ENCODE measurements at regions not wholly inside any gene's neighbourhood (a gene's known extent, or its start where the extent isn't known, plus 50 kb on each side); places are given as distances from the start of the nearest gene placed in this dataset.
"Not testable (repeated sequence)": the region's sequence is repeated elsewhere in the genome, so short reads cannot be mapped to it uniquely, and the experiment has no call there.

DNA sequence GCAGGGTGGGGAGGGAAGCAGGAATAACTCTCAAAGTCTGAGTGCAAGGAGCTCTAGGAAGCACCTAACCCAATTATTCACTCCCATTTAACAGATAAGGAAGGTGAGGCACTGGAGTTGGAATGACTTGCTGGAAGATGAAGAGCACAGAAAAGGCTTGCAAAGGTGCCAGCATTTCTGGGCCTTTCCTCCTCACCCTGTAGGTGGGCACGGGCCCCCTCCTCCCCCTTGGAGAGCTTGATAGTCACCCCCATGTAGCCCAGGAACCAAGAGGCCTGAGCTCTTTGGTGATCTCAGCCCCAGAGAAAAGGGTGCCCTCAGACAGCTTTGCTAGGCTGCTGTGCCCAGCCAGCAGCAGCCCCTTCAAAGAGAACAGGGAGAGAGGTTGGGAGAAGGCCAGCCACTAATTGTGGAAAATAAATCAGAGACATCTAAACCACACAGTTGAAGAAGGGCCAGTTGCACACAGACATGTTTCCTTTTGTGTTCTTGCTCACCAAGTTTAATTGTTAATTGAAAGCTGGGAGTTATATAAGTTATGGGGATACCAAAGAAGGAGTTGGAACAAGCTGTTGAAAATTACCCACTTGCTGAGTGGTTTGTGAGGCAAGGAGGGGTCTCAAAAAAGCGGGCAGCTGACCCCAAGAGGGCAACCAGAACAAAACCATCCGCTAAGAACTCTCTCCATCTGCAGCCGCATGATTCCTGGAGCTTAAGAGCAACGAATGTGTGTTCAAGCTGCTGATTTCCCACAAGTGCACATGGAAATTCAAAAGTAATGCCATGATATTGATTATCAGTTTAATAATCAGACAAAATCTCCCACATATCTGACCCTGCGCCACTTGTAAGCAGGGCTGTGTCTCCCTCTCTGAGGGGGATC is 77.0 kb downstream of the MRPL14 start:
- DNase-seq (ENCODE audit: low spot score): no peak

DNA sequence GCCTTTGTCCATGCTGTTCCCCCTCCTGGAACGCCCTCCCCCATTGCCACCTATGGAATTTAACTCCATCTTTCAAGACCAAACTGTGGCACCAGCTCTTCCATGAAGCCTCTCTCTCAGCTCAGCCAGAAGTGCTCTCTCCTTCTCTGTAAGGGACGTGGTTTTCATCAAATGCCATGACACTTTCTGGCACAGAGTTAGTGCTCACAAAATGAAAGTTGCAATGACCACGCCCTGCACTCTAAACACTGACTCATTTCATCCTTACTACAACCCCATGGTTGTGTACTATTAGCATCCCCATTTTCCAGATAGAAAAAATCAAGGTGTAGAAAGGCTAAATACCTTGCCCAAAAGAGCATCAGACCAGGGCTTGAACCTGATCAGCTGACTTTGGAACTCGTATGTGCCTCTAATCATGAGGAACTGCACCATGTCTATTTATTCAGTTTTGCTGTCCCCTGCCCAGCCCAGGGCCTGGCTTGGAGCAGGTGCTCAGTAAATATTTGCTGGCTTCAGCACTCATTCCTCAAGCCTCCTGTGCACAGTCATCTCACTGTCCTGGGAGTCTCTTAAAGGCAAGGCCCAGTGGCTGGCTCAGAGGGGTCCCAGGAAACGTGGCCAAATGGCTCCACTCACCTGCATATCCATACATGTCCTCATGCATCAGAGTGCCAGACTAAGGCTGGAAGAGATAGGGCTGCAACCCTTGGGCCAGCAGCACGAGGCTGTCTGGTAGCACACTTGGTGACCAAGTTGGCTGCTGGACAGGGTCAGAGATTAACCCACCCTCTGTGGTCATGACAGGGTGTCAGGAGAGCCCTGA is 77.9 kb downstream of the MRPL14 start:
- no peak for DNase-seq (ENCODE audit: low spot score)

DNA sequence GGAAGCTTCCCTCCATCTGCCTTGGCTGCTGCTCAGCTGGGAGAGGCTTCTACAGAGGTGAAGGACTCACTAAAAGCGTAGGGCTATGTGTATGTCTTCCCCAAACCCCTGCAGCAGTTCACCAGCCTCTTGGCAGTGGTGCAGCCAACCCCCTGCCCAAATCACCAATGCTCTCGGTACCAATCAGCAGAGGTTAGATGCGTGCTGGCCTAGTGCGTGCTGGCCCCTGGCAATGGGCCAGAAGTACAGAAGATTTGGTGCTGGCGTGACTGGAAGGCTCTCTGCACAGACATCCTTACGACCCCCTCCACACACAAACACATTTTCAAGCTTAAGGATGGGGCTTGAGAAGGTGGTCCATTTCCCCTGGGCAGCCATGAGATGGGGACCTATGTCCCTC is 79.0 kb downstream of the MRPL14 start:
- DNase-seq (ENCODE audit: low spot score): no peak

DNA sequence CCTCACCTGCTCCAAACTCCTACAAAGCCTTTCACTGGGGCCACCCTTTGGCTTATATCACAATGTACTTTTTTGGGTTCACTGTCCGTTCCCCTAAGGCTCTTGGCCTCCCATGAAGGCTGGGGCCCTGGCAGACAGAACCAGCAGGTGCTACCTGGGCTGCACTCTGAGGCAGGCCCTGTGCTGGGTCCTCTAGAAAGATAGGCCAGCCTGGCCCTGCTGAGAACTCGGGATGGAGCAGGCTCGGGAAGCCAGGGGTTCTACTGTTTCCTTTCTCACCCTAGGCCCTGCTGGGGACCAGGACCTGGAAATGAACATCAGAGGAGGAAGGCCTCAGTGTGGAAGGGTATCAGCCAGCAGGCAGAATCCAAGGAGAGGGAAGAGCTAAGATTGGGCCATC is 79.5 kb downstream of the MRPL14 start:
- no peak for DNase-seq (ENCODE audit: low spot score)

DNA sequence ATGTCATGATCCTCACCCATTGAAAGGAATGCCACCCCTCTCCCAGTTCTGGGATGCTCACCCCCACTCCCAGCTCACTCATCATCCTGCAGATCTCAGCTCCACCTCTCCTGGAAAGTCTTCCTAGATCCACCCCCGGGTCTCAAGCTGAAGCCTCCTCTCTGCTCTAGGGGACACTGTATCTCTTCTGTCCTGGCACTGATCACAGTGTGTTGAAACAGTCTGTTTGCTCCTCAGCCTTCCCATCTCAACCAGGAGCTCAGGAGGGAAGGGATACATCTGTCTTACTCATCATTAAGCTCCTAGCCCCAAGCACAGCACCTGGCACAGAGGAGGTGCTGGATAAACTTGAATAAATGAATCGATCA is 80.1 kb downstream of the MRPL14 start:
- no peak for DNase-seq (ENCODE audit: low spot score)

DNA sequence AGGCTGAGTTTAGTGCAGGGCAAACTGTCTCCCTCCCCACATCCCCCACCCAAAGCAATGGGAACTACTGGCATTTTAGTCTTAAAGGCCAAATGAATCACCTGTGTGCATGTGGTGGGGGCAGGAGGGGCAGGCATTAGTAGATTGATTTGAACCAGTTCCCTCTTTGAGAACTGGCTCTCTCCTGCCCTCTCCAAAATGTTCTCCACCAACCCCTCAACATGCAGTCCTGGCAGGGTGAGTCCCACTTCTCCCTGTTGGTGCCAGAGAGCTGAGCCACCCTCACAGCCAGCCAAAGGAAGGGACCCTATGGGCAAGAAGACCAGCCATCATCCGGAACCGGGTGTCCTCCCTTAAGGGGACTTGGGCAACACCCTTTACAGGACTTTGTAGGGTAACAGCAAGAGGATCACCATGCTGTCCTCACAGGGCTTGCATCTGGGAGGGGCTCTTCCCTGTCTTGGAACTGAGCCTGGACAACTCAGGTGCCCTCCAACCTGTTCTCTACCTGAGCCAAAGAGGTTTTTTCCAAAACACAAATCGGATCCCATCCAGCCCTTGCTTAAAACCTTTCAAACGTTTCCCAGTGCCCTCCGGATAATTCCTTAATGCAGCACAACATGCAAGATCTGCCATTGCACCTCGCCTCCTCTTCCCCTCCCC is 80.6 kb downstream of the MRPL14 start:
- DNase-seq (ENCODE audit: low spot score): no peak

DNA sequence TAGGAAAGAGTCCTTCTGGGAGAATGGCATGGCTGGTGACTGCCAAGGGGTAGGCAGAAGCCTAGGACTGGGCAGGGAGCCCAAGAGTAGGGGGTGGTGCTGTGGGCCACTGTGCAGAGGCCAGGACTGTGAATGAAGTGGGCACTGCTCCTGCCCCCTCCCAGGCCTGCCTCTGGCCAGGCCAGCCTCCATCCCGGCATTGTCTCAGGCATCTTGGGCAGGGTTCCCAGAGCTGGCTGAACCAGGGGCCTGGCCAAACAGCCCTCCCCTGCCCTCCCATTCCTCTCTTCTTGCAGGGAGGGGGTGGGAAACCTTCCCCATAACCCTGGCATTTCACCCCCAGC is 81.6 kb downstream of the MRPL14 start:
- DNase-seq (ENCODE audit: low spot score): peak; percentile 89

DNA sequence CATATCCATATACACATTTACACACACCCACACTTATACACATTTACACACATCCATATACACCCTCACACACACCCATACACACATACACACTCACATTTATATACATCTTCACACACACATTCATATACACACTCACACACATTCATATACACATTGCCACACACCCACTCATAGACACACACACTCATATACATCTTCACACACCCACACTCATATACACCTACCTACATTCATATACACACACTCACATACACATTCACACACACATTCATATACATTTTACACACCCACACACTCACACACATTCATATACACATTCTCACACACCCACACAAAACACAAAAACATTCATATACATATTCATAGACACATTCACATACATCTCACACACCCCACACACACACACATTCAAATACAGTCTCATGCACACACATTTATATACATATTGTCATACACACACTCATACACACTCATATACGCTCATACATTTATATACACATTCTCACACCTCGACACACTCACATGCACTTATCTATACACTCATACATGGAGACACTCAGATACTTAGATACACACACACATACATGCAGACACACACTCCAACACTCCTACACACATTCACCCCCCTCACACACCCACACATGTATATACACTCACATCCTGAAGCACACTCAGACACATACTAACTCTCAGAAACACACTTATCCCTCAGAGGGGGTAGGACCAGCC is 82.1 kb downstream of the MRPL14 start:
- no peak for DNase-seq (ENCODE audit: low spot score)

DNA sequence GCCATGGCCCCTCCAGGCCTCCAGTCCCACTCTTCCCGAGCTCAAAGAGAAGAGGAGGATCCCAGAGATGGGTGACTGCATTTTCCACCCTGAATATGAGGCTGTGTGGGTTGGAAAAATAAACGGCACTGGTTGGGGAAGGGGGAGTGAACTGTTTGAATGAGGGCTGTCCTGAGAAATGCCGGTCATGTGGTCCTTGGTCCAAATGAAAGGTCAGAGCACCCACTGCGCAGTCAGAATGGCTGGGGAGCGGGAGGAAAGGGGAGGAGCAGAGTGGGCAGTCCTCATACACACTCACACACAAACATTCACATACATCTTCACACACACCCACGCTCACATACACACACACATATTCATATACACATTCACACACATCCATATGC is 83.1 kb downstream of the MRPL14 start:
- no peak for DNase-seq (ENCODE audit: low spot score)

DNA sequence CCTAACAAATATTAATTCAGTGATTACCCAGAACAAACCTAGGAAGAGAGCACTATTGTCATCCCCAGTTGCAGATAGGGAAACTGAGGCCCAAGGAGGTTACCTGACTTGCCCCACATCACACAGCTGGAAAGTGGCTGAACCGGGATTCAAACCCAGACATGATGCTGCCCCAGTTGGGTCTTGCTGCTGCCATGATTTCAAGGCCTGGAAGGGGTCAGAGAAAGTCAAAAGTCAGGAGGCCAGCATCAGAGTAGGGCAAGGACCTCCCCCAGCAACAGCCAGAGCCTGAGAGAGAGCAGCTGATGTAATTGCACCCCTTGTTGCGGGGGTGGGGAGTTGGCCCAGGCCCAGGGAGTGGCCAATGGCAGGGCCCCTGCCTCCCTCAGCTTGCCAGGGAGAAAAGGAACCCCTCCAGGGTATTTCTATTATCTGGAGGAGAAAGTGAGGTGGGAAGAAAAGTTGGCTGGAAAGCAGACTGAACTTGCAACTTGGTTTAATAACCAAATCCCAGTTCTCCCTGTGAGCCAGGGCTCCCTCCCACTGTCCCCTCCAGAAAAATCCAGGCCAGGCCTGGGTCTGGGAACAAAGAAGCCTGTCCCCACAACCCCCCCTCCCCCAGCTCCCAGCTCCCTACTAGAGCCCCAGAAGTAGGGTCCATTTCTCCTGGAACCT is 83.6 kb downstream of the MRPL14 start:
- no peak for DNase-seq (ENCODE audit: low spot score)

DNA sequence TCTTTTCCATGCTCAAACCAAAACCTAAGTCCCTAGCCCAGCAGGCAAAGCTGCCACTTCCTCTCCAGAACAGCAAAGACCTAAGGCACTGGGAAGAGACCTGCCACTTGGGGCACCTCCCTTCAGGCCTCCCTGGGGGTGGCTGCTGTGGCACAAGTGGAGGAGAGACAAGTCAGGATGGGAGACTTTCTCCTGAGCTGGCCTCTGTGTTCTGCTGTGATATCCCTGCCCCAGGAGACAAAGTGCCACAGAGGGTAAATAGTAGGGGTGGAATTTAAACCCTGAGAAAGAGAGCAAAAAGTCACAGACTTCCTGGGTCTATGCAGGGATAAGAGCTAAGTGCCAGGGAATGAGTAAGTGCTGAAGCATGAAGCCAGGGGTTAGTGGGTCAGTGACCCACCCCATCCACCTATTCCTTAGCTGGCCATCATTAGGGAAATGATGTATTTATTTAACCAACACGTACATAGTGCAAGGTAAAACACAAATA is 84.2 kb downstream of the MRPL14 start:
- DNase-seq (ENCODE audit: low spot score): no peak

DNA sequence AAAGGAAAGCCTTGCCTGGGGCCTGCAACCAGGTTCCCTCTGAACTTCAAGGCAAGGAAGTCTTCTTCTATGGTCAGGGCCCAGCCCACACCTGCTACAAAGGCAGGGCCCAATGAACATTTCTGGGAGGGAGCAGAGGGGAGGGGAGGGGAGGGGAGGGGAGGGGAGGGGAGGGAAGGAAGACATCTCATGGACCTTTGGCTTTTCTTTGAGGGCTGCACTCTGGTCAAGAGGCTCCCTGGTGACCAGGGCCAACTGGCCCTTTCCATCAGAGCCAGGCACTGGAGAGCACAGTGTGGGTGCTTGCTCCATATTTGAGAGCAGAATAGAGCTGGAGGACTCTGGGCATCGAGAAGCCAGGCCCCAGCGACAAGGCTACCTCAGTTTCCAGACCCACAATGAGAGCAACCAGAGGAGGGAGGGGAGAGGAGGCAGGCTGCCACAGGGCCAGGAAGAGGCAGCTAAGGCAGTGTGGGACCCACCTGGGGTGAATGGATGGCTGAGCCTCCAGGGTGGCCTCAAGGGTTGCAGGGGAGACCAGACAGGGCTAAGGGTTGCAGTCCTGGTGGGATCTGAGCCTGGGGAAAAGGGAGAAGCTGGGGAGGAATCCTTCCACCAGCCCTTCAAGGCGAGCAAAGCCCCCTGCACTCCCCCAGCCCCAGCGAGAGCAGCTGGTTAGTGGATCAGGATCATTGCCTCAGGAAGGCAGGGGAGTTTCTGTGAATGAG is 84.8 kb downstream of the MRPL14 start:
- DNase-seq (ENCODE audit: low spot score): no peak

DNA sequence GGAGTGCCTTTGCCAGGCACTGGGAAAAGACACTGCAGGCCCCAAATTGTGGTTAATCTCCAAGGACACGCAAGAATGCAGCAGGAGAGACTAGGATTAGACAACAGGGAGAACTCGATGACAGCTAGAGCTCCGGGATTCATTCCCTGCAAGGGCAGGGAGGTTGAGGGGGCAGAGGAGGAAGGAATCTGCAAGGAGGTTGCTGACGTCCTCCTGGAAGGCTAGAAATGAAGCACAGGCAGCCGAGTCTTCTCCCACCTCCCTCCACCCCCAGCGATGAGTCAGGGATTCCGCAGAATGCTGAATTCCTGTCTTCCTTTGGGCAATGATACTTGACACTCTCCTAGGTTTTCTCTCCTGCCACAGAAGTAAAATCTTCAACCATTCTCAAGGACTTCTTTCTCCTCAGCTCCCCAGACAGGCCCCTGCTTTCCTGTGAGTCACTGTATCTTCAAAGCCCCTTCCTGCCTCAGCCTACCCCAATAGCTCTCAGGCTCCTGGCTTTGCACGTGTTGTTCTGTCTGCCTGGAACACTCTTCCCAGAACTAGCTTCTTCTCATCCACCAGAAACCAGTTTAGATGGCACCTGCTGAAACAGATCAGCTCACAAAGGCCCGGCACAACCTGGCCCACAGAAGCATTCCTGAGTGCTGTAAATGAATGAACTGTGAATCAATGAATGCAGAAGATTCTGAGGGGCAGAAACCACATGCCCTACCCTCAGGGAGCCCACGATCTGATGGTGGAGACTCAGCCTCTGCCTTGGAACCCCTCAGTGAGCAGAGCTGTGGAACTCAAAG is 85.6 kb downstream of the MRPL14 start:
- no peak for DNase-seq (ENCODE audit: low spot score)

DNA sequence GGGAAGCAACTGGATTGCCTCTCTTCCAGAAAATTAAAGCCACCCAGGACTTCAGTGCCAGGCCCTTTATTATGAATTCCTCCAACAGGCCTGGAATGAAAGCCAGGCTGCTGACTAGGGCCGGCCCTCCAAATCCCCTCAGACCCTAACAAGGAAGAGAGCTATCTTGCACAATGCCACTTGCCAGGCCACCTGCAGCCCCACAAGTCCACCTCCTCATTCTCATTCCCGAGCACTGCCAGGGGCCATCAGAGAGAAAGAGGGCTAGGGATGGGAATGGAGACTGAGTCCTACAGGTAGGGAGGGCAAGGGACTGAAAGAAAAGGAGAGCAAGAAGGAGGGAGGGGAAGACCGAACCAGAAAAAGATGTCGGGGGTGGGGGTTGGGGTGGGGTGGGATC is 86.5 kb downstream of the MRPL14 start:
- DNase-seq (ENCODE audit: low spot score): no peak

DNA sequence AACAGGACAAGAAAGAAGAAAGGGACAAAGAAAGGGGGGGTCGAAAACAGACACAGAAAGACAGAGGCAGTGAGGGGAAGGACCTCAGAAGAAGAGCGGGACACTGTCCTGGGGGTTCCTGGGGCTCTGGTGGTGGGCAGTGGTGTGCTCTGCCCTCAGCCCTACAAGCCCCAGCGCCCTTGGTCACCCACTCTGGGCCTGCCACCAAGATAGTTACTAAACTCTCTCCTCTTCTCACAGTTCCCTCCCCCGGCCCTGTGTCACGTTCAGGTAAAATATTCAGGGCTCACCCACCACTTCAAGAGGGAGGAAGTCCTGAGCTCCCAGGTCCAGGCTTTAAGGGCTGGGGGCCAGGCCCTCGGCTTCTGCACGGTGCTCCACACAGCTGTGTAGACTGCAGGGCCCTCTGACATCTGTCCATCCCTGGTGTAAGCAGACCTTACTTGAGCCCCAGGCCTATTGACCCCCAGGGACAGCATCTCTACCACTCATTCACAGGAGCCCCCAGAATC is 87.4 kb downstream of the MRPL14 start:
- no peak for DNase-seq (ENCODE audit: low spot score)

DNA sequence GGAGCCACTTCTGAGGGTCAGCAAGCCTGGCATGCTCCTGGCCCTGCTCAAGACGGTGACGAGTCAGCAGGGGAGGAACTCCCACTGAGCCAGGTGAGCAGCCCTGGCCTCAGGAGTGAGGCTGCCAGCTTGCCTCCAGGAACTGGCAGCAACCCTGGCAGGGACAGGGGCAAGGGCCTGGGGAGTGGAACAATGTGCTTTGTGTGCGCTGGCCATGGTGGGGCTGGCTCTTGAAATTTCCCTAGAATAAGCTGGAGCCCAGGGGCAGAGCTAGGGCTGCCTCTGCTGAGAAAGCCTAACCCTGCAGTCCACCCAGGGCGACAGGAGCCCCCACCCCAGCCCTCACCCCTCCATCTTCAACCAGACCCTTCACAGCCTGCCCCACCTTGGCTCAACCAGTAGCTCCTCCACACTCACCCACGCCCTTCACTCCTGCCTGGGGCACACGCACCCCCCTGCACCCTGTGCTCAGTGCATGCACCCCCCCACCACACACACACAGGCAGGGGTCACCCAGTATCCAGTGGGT is 88.0 kb downstream of the MRPL14 start:
- no peak for DNase-seq (ENCODE audit: low spot score)

DNA sequence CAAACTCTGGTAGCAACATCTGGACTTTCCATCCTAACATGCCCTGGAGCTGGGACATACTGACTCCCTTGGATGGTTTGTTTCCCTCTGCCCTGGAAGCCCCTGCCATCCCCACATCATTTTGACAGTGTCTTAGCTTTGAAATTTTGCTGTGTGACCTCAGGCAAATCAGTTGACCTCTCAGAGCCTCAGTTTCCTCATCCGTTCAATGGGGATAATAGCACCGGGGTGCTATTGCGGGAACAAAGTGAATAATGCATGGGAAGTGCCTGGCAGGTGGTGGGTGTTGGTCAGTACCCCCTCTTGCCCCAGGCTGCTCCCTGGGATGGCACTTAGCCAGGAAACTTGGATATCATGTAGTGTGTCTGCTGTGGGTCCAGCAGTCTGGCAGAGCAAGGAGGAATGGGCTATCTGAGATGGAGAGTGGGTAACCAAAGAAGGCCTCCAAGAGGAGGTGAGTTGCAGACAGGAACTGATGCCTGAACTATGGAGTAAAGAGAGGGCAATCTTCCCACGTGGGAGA is 88.6 kb downstream of the MRPL14 start:
- DNase-seq (ENCODE audit: low spot score): no peak

DNA sequence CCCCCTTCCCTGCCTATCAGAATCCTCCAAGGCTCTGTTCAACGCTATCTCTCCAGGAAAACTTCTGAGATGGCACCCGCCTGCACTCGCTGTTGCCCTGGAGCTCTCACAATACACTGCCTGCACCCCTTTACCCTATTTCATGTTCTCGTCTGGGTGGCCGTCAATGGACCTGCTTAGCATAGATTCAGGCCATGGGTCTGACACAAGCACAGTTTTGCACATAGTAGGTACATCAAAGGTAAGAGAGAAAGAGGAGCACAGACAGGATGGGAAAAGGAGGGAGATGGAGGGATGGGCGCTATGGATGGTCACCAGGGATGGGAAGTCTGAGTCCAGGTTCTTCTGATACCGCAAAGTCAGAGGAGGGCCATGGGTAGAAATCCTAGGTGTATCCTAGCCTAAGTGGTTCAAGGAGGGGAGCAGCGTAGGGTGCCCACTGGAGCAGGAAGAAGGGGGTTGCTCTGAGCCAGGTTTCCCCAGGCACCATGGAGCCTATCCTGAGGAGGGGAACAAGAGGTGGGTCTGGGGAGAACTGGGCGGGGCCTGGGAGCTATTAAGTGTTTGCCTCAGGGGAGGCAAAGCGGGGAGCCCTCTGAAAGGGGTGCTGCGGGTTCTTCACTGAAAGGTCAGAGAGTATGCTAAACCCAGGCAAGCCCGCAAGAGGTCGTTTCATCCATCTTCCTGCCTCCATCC is 89.3 kb downstream of the MRPL14 start:
- DNase-seq (ENCODE audit: low spot score): no peak

DNA sequence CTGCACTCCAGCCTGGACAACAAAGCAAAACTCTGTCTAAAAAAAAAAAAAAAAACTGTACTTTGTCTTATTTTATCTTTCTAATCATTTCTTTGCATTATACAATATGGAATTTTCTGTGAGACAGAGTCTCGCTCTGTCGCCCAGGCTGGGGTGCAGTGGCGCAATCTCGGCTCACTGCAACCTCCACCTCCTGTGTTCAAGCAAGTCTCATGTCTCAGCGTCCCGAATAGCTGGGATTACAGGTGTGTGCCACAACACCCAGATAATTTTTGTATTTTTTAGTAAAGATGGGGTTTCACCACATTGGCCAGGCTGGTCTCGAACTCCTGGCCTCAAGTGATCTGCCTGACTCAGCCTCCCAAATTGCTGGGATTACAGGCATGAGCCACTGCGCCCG is 90.0 kb downstream of the MRPL14 start:
- not testable (repeated sequence) for DNase-seq (ENCODE audit: low spot score)

Data from Ammon's horn (tissue), 1 donor.